Ishikawa (cell line): ENCODE measurements at regions not wholly inside any gene's neighbourhood (a gene's known extent, or its start where the extent isn't known, plus 50 kb on each side); places are given as distances from the start of the nearest gene placed in this dataset.

Source experiments
- CEBPB ChIP-seq: IDR thresholded peaks from 2 replicates; pipeline ENCODE4 v1.6.1; 2012
- CREB1 ChIP-seq: IDR thresholded peaks from 2 replicates; pipeline ENCODE4 v1.6.1; 2012; ENCODE audit warnings: low read depth
- RAD21 ChIP-seq: IDR thresholded peaks from 2 replicates; pipeline ENCODE4 v1.6.1; 2012; ENCODE audit warnings: low read depth
- TAF1 ChIP-seq: IDR thresholded peaks from 2 replicates; pipeline ENCODE4 v1.6.1; 2012; ENCODE audit warnings: low read depth, mild to moderate bottlenecking
- TEAD4 ChIP-seq: IDR thresholded peaks from 2 replicates; pipeline ENCODE4 v1.6.1; 2012
- USF1 ChIP-seq: IDR thresholded peaks from 2 replicates; pipeline ENCODE4 v1.6.1; 2012
- TF ChIP-seq, protein P1 (sequence below): IDR thresholded peaks from 2 replicates; pipeline ENCODE4 v1.6.1; 2012
- TF ChIP-seq, protein P2 (sequence below): IDR thresholded peaks from 2 replicates; pipeline ENCODE4 v1.6.1; 2012; ENCODE audit warnings: low read depth, mild to moderate bottlenecking

- TF ChIP-seq TEAD4 = no peak
- TF ChIP-seq, protein P1, sequence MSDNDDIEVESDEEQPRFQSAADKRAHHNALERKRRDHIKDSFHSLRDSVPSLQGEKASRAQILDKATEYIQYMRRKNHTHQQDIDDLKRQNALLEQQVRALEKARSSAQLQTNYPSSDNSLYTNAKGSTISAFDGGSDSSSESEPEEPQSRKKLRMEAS = no peak
- no peak for TF ChIP-seq TAF1
- TF ChIP-seq CEBPB = no peak
- TF ChIP-seq USF1 = no peak
- TF ChIP-seq, protein P2, sequence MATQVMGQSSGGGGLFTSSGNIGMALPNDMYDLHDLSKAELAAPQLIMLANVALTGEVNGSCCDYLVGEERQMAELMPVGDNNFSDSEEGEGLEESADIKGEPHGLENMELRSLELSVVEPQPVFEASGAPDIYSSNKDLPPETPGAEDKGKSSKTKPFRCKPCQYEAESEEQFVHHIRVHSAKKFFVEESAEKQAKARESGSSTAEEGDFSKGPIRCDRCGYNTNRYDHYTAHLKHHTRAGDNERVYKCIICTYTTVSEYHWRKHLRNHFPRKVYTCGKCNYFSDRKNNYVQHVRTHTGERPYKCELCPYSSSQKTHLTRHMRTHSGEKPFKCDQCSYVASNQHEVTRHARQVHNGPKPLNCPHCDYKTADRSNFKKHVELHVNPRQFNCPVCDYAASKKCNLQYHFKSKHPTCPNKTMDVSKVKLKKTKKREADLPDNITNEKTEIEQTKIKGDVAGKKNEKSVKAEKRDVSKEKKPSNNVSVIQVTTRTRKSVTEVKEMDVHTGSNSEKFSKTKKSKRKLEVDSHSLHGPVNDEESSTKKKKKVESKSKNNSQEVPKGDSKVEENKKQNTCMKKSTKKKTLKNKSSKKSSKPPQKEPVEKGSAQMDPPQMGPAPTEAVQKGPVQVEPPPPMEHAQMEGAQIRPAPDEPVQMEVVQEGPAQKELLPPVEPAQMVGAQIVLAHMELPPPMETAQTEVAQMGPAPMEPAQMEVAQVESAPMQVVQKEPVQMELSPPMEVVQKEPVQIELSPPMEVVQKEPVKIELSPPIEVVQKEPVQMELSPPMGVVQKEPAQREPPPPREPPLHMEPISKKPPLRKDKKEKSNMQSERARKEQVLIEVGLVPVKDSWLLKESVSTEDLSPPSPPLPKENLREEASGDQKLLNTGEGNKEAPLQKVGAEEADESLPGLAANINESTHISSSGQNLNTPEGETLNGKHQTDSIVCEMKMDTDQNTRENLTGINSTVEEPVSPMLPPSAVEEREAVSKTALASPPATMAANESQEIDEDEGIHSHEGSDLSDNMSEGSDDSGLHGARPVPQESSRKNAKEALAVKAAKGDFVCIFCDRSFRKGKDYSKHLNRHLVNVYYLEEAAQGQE = no peak
- no peak for TF ChIP-seq CREB1
- no peak for TF ChIP-seq RAD21
Observed at GRCh38 chr18:78271790-78272189, 707.8 kb upstream of the SALL3 start.
